HEK293 (cell line): ENCODE measurements at regions not wholly inside any gene's neighbourhood (a gene's known extent, or its start where the extent isn't known, plus 50 kb on each side); places are given as distances from the start of the nearest gene placed in this dataset.

Experiments used
- CTCF ChIA-PET: fragments of 350-600 bp; formaldehyde crosslinking; extraction: SDS; loops from one replicate; lab custom pipeline; 2021; ENCODE audit warnings: antibody characterized with exemption; lab: Yijun Ruan, JAX
- POLR2A ChIA-PET: fragments of 300-600 bp; formaldehyde crosslinking; extraction: SDS; loops from one replicate; lab custom pipeline; 2020; ENCODE audit warnings: antibody characterized with exemption, inconsistent platforms; lab: Yijun Ruan, JAX
- H3K27ac ChIP-seq: fragments of 200-500 bp; sonication (Bioruptor generic); 2 replicates; pipeline ENCODE4 v1.5.1; 2014; ENCODE audit warnings: low read depth, low read length, control low read depth, inconsistent platforms; ENCODE audit errors: extremely low read depth
- H3K36me3 ChIP-seq, 2 experiments: fragments of 200-500 bp in 1 of 2; sonication (Bioruptor generic) in 1 of 2; 1 replicate in 1 of 2; 2 replicates in 1 of 2; pipeline ENCODE4 v1.5.1; 2014 to 2017; ENCODE audit warnings: inconsistent platforms in 2 of 2, low read length in 2 of 2; ENCODE audit not compliant: control insufficient read depth in 2 of 2, insufficient read depth in 1 of 2
- H3K4me1 ChIP-seq: fragments of 200-500 bp; sonication (Bioruptor generic); 2 replicates; pipeline ENCODE4 v1.5.1; 2014; ENCODE audit warnings: mild to moderate bottlenecking, low read length, inconsistent platforms; ENCODE audit not compliant: control insufficient read depth, insufficient read depth
- H3K4me3 ChIP-seq: 2 replicates; pipeline ENCODE4 v1.5.1; 2011; ENCODE audit warnings: low read depth, mild to moderate bottlenecking, control low read depth, low read length, moderate library complexity
- H3K9me3 ChIP-seq: fragments of 200-500 bp; sonication (Bioruptor generic); 2 replicates; pipeline ENCODE4 v1.5.1; 2014; ENCODE audit warnings: low read depth, low read length, inconsistent platforms; ENCODE audit not compliant: control insufficient read depth, insufficient read depth
- ATF2 ChIP-seq: fragments of 450-650 bp; formaldehyde crosslinking; IDR thresholded peaks from 2 replicates; pipeline ENCODE4 v1.5.1; 2016; ENCODE audit warnings: missing biosample characterization, missing genetic modification characterization, low read depth
- EGR2 ChIP-seq: fragments of 450-650 bp; formaldehyde crosslinking; IDR thresholded peaks from 2 replicates; pipeline ENCODE4 v1.5.1; 2016; ENCODE audit warnings: low read depth, missing biosample characterization, missing genetic modification characterization
- FEZF1 ChIP-seq: fragments of 450-650 bp; formaldehyde crosslinking; IDR thresholded peaks from 2 replicates; pipeline ENCODE4 v1.5.1; 2016; ENCODE audit warnings: missing biosample characterization, missing genetic modification characterization
- GLI2 ChIP-seq: fragments of 450-650 bp; formaldehyde crosslinking; IDR thresholded peaks from 2 replicates; pipeline ENCODE4; 2017; ENCODE audit warnings: missing biosample characterization, missing genetic modification characterization, low read depth, borderline replicate concordance
- GLI4 ChIP-seq: fragments of 450-650 bp; formaldehyde crosslinking; IDR thresholded peaks from 2 replicates; pipeline ENCODE4 v1.5.1; 2016; ENCODE audit warnings: missing biosample characterization, missing genetic modification characterization
- HOXD13 ChIP-seq: sonication (generic); formaldehyde crosslinking; IDR thresholded peaks from 2 replicates; pipeline ENCODE4 v1.8.0; 2022; ENCODE audit warnings: missing genetic modification reagents, borderline replicate concordance
- KLF9 ChIP-seq: fragments of 450-650 bp; formaldehyde crosslinking; IDR thresholded peaks from 2 replicates; pipeline ENCODE4 v1.5.1; 2016; ENCODE audit warnings: missing biosample characterization, missing genetic modification characterization, low read depth
- PRDM4 ChIP-seq: fragments of 450-650 bp; formaldehyde crosslinking; IDR thresholded peaks from 2 replicates; pipeline ENCODE4 v1.5.1; 2017; ENCODE audit warnings: missing biosample characterization, missing genetic modification characterization
- RBAK ChIP-seq: fragments of 450-650 bp; formaldehyde crosslinking; IDR thresholded peaks from 2 replicates; pipeline ENCODE4 v1.5.1; 2016; ENCODE audit warnings: missing biosample characterization, missing genetic modification characterization
- TCF7L2 ChIP-seq: IDR thresholded peaks from 2 replicates; pipeline ENCODE4 v1.6.1; 2011; ENCODE audit warnings: low read depth, mild to moderate bottlenecking, inconsistent platforms, low read length, moderate library complexity, borderline replicate concordance
- YY1 ChIP-seq: fragments of 450-650 bp; formaldehyde crosslinking; IDR thresholded peaks from 2 replicates; pipeline ENCODE4 v1.5.1; 2018; ENCODE audit warnings: missing biosample characterization, missing genetic modification characterization
- ZBTB26 ChIP-seq: fragments of 450-650 bp; formaldehyde crosslinking; optimal IDR thresholded peaks from 2 replicates; pipeline ENCODE3; 2016; ENCODE audit warnings: missing biosample characterization, mild to moderate bottlenecking, missing genetic modification characterization
- ZNF112 ChIP-seq: fragments of 450-650 bp; formaldehyde crosslinking; IDR thresholded peaks from 2 replicates; pipeline ENCODE4 v1.5.0; 2017; ENCODE audit warnings: missing biosample characterization, missing genetic modification characterization
- ZNF175 ChIP-seq: fragments of 450-650 bp; formaldehyde crosslinking; IDR thresholded peaks from 2 replicates; pipeline ENCODE4 v1.5.1; 2016; ENCODE audit warnings: missing biosample characterization, missing genetic modification characterization
- ZNF19 ChIP-seq: fragments of 450-650 bp; formaldehyde crosslinking; IDR thresholded peaks from 2 replicates; pipeline ENCODE4; 2016; ENCODE audit warnings: missing biosample characterization, missing genetic modification characterization, low read depth
- ZNF335 ChIP-seq: fragments of 450-650 bp; formaldehyde crosslinking; conservative IDR thresholded peaks from 2 replicates; pipeline ENCODE4 v1.5.1; 2016; ENCODE audit warnings: missing biosample characterization, missing genetic modification characterization
- ZNF394 ChIP-seq: fragments of 450-650 bp; formaldehyde crosslinking; IDR thresholded peaks from 2 replicates; pipeline ENCODE4 v1.5.1; 2016; ENCODE audit warnings: missing biosample characterization, missing genetic modification characterization, mild to moderate bottlenecking, moderate library complexity, borderline replicate concordance
- ZNF510 ChIP-seq: fragments of 450-650 bp; formaldehyde crosslinking; IDR thresholded peaks from 2 replicates; pipeline ENCODE4 v1.5.1; 2018; ENCODE audit warnings: mild to moderate bottlenecking, missing genetic modification characterization, missing biosample characterization; ENCODE audit not compliant: insufficient replicate concordance
- ZNF513 ChIP-seq: fragments of 450-650 bp; IDR thresholded peaks from 2 replicates; pipeline ENCODE4 v1.5.1; 2018; ENCODE audit warnings: missing biosample characterization, missing genetic modification characterization
- ZNF521 ChIP-seq: fragments of 450-650 bp; formaldehyde crosslinking; IDR thresholded peaks from 2 replicates; pipeline ENCODE4 v1.5.1; 2017; ENCODE audit warnings: missing biosample characterization, mild to moderate bottlenecking, missing genetic modification characterization
- ZNF549 ChIP-seq: fragments of 450-650 bp; IDR thresholded peaks from 2 replicates; pipeline ENCODE4 v1.5.1; 2018; ENCODE audit warnings: missing biosample characterization, missing genetic modification characterization, mild to moderate bottlenecking, inconsistent platforms, moderate library complexity
- ZNF623 ChIP-seq: fragments of 450-650 bp; formaldehyde crosslinking; IDR thresholded peaks from 2 replicates; pipeline ENCODE4 v1.5.1; 2016; ENCODE audit warnings: missing biosample characterization, missing genetic modification characterization
- ZNF626 ChIP-seq: fragments of 450-650 bp; sonication (Bioruptor Pico); formaldehyde crosslinking; IDR thresholded peaks from 2 replicates; pipeline ENCODE4 v1.5.1; 2018; ENCODE audit warnings: missing biosample characterization, missing genetic modification characterization, inconsistent platforms
- ZNF629 ChIP-seq: fragments of 450-650 bp; formaldehyde crosslinking; IDR thresholded peaks from 2 replicates; pipeline ENCODE4 v1.5.1; 2017; ENCODE audit warnings: missing biosample characterization, missing genetic modification characterization
- ZNF654 ChIP-seq: fragments of 450-650 bp; formaldehyde crosslinking; IDR thresholded peaks from 2 replicates; pipeline ENCODE4 v1.5.1; 2016; ENCODE audit warnings: low read depth, missing biosample characterization, missing genetic modification characterization
- ZNF658 ChIP-seq: fragments of 450-650 bp; formaldehyde crosslinking; IDR thresholded peaks from 2 replicates; pipeline ENCODE4; 2016; ENCODE audit warnings: missing biosample characterization, missing genetic modification characterization
- ZNF677 ChIP-seq: fragments of 450-650 bp; IDR thresholded peaks from 2 replicates; pipeline ENCODE4 v1.5.0; 2018; ENCODE audit warnings: missing biosample characterization, mild to moderate bottlenecking, missing genetic modification characterization, moderate library complexity
- ZNF707 ChIP-seq: fragments of 450-650 bp; formaldehyde crosslinking; IDR thresholded peaks from 2 replicates; pipeline ENCODE4 v1.5.1; 2016; ENCODE audit warnings: missing biosample characterization, missing genetic modification characterization
- ZNF76 ChIP-seq: fragments of 450-650 bp; formaldehyde crosslinking; IDR thresholded peaks from 2 replicates; pipeline ENCODE4; 2016; ENCODE audit warnings: low read depth, missing biosample characterization, missing genetic modification characterization, borderline replicate concordance
- ZNF785 ChIP-seq: fragments of 450-650 bp; formaldehyde crosslinking; IDR thresholded peaks from 2 replicates; pipeline ENCODE4 v1.5.1; 2016; ENCODE audit warnings: missing biosample characterization, missing genetic modification characterization

GRCh38 chr12:19760611-19761010 lies 321.3 kb downstream of the AEBP2 start:
- ChIA-PET CTCF (interaction anchor here (0.5 kb wide), 1 partner anchor 461 kb away, joined by 3 read pairs; no protein-coding TSS in a partner anchor), POLR2A (no interaction called here)
- no peaks in the 10 kb centered on the region for H3K9me3 ChIP-seq
- H3K4me1 ChIP-seq = no peaks in the 10 kb centered on the region
- no peaks in the 10 kb centered on the region for H3K36me3 ChIP-seq
- TF ChIP-seq ZNF549 (tag by site-specific recombination) = no peak
- no peak for TF ChIP-seq ZNF626
- no peak for TF ChIP-seq ZNF112 (tag by site-specific recombination)
- TF ChIP-seq GLI4 (tag by site-specific recombination) = no peak
- TF ChIP-seq FEZF1 (tag by site-specific recombination) = no peak
- no peak for TF ChIP-seq EGR2 (tag by site-specific recombination)
- TF ChIP-seq ZNF521 (tag by site-specific recombination) = no peak
- TF ChIP-seq ZNF654 (tag by site-specific recombination) = no peak
- no peak for TF ChIP-seq ZNF335 (tag by site-specific recombination)
- no peak for TF ChIP-seq ZNF677
- no peak for TF ChIP-seq ZNF513 (tag by site-specific recombination)
- no peak for TF ChIP-seq KLF9 (tag by site-specific recombination)
- TF ChIP-seq ZNF707 (tag by site-specific recombination) = no peak
- TF ChIP-seq ZNF175 (tag by site-specific recombination) = no peak
- TF ChIP-seq ATF2 = no peak
- no peak for TF ChIP-seq ZNF629
- TF ChIP-seq GLI2 = no peak
- H3K4me3 ChIP-seq = no peak overlapping the region
- H3K27ac ChIP-seq = no peak overlapping the region

GRCh38 chr12:19761463-19761862 lies 322.2 kb downstream of the AEBP2 start:
- H3K9me3 ChIP-seq = no peaks in the 10 kb centered on the region
- H3K36me3 ChIP-seq = no peaks in the 10 kb centered on the region
- ChIA-PET POLR2A (no interaction called here), CTCF (no interaction called here)
- no peak overlapping the region for H3K4me3 ChIP-seq
- no peaks in the 10 kb centered on the region for H3K4me1 ChIP-seq
- no peak overlapping the region for H3K27ac ChIP-seq
- TF ChIP-seq ZNF658 (no peak), TCF7L2 (no peak), EGR2 (tag by site-specific recombination) (no peak), RBAK (tag by site-specific recombination) (no peak), ZNF629 (no peak), ZNF623 (tag by site-specific recombination) (no peak), ZNF76 (tag by site-specific recombination) (no peak), ZNF394 (no peak), ZNF785 (tag by site-specific recombination) (no peak), PRDM4 (tag by site-specific recombination) (no peak), ZNF19 (tag by site-specific recombination) (no peak), ZNF510 (tag by site-specific recombination) (no peak), HOXD13 (CRISPR knock-in tag) (no peak), YY1 (tag by site-specific recombination) (no peak), ZBTB26 (tag by site-specific recombination) (no peak), ZNF175 (tag by site-specific recombination) (no peak)
